ENCODE measurements at regions not wholly inside any gene's neighbourhood (a gene's known extent, or its start where the extent isn't known, plus 50 kb on each side); places are given as distances from the start of the nearest gene placed in this dataset.
A peak's percentile ranks its signal among the peaks of the same experiment; 100 is the strongest.

- in situ Hi-C loops (cut with MboI): no loop called here
Measured at GRCh38 chr13:44292545-44292944, 81.1 kb upstream of the SERP2 start.

GRCh38 chr13:44293374-44293773 lies 80.2 kb upstream of the SERP2 start:
- Histone ChIP-seq H3K27ac (no peak overlapping the region), H2AFZ (no peak overlapping the region), H3K9ac (no peak overlapping the region), H3K9me2 (ENCODE audit: insufficient read depth) (no peaks in the 10 kb centered on the region), H3K27me3 (replicated peaks; ENCODE audit: insufficient read depth) (peaks cover 17% of the 10 kb centered on the region), H3K9me3 (ENCODE audit: low read depth) (no peaks in the 10 kb centered on the region), H3K36me3 (ENCODE audit: low read depth) (no peaks in the 10 kb centered on the region), H3K79me2 (ENCODE audit: insufficient read depth) (no peaks in the 10 kb centered on the region), H3F3A (ENCODE audit: insufficient read depth) (peaks cover 12% of the 10 kb centered on the region), H3K4me3 (no peak overlapping the region), H4K20me1 (ENCODE audit: insufficient read depth) (no peaks in the 10 kb centered on the region), H3K4me2 (ENCODE audit: unreplicated experiment) (no peak overlapping the region), H3K4me1 (ENCODE audit: insufficient read depth) (0 out of 2 replicates have a peak, but pooled peaks cover 8% of the 10 kb centered on the region)
- 70 to 73% methylated on average over 5 of the region's 5 CpGs for WGBS, 2 experiments (ENCODE audit: low coverage in 1 of 2, low lambda C conversion rate in 2 of 2, missing lambda C conversion rate in 2 of 2)
- TF ChIP-seq EZH2 (IDR thresholded peaks at IDR 0.05; ENCODE audit: insufficient read depth, poor library complexity, severe bottlenecking): no peak
- no peak for TF ChIP-seq EZH2phosphoT487 (IDR thresholded peaks at IDR 0.05; ENCODE audit: insufficient read depth, low read depth)
- in situ Hi-C loops (cut with MboI): no loop called here
- no peak for DNase-seq

More at GRCh38 chr13:44292545-44292944, 81.1 kb upstream of the SERP2 start:
- no peak overlapping the region for H2AFZ ChIP-seq
- H3K79me2 ChIP-seq (ENCODE audit: insufficient read depth): no peaks in the 10 kb centered on the region
- 0 out of 2 replicates have a peak, but pooled peaks cover 8% of the 10 kb centered on the region for H3K4me1 ChIP-seq (ENCODE audit: insufficient read depth)
- H3K36me3 ChIP-seq (ENCODE audit: low read depth): no peaks in the 10 kb centered on the region
- no peaks in the 10 kb centered on the region for H3K9me2 ChIP-seq (ENCODE audit: insufficient read depth)
- no peaks in the 10 kb centered on the region for H4K20me1 ChIP-seq (ENCODE audit: insufficient read depth)
- peak; percentile 21 for DNase-seq
- peaks cover 25% of the 10 kb centered on the region for H3K27me3 ChIP-seq (replicated peaks; ENCODE audit: insufficient read depth)
- H3K4me3 ChIP-seq: no peak overlapping the region
- H3K9me3 ChIP-seq (ENCODE audit: low read depth): no peaks in the 10 kb centered on the region
- WGBS, 2 experiments (ENCODE audit: low coverage in 1 of 2, low lambda C conversion rate in 2 of 2, missing lambda C conversion rate in 2 of 2): 16 to 21% methylated on average over 1 of the region's 1 CpG
- H3K9ac ChIP-seq: no peak overlapping the region
- TF ChIP-seq EZH2 (IDR thresholded peaks at IDR 0.05; ENCODE audit: insufficient read depth, poor library complexity, severe bottlenecking) (no peak), EZH2phosphoT487 (IDR thresholded peaks at IDR 0.05; ENCODE audit: insufficient read depth, low read depth) (no peak)
- H3K27ac ChIP-seq: no peak overlapping the region
- H3F3A ChIP-seq (ENCODE audit: insufficient read depth): peaks cover 12% of the 10 kb centered on the region
- no peak overlapping the region for H3K4me2 ChIP-seq (ENCODE audit: unreplicated experiment)

- no peak overlapping the region for H2AFZ ChIP-seq
- no peaks in the 10 kb centered on the region for H3K9me3 ChIP-seq (ENCODE audit: low read depth)
- no peaks in the 10 kb centered on the region for H3K79me2 ChIP-seq (ENCODE audit: insufficient read depth)
- H3K4me3 ChIP-seq: no peak overlapping the region
- 51 to 58% methylated on average over 3 of the region's 3 CpGs for WGBS, 2 experiments (ENCODE audit: low coverage in 1 of 2, low lambda C conversion rate in 2 of 2, missing lambda C conversion rate in 2 of 2)
- H3K27me3 ChIP-seq (replicated peaks; ENCODE audit: insufficient read depth): peaks cover 9% of the 10 kb centered on the region
- H3F3A ChIP-seq (ENCODE audit: insufficient read depth): peaks cover 12% of the 10 kb centered on the region
- no peak overlapping the region for H3K27ac ChIP-seq
- no peaks in the 10 kb centered on the region for H3K9me2 ChIP-seq (ENCODE audit: insufficient read depth)
- DNase-seq: peak; percentile 50
- H3K36me3 ChIP-seq (ENCODE audit: low read depth): no peaks in the 10 kb centered on the region
- no peak overlapping the region for H3K9ac ChIP-seq
- TF ChIP-seq EZH2 (IDR thresholded peaks at IDR 0.05; ENCODE audit: insufficient read depth, poor library complexity, severe bottlenecking): no peak
- no peak for TF ChIP-seq EZH2phosphoT487 (IDR thresholded peaks at IDR 0.05; ENCODE audit: insufficient read depth, low read depth)
- 0 out of 2 replicates have a peak, but pooled peaks cover 8% of the 10 kb centered on the region for H3K4me1 ChIP-seq (ENCODE audit: insufficient read depth)
- no peaks in the 10 kb centered on the region for H4K20me1 ChIP-seq (ENCODE audit: insufficient read depth)
- H3K4me2 ChIP-seq (ENCODE audit: unreplicated experiment): peak overlapping the region; percentile 14
- in situ Hi-C loops (cut with MboI): no loop called here
Measured at GRCh38 chr13:44293908-44294735, 79.5 kb upstream of the SERP2 start.

- Histone ChIP-seq H3K79me2 (ENCODE audit: insufficient read depth) (no peaks in the 10 kb centered on the region), H3K4me1 (ENCODE audit: insufficient read depth) (0 out of 2 replicates have a peak, but pooled peaks cover 8% of the 10 kb centered on the region), H3K4me2 (ENCODE audit: unreplicated experiment) (no peak overlapping the region), H3F3A (ENCODE audit: insufficient read depth) (peaks cover 12% of the 10 kb centered on the region), H3K4me3 (no peak overlapping the region), H3K27ac (no peak overlapping the region), H3K9me2 (ENCODE audit: insufficient read depth) (no peaks in the 10 kb centered on the region), H3K9me3 (ENCODE audit: low read depth) (no peaks in the 10 kb centered on the region), H3K27me3 (replicated peaks; ENCODE audit: insufficient read depth) (peaks cover 1% of the 10 kb centered on the region; the same call in 1 of the 2 replicates), H3K9ac (no peak overlapping the region), H3K36me3 (ENCODE audit: low read depth) (no peaks in the 10 kb centered on the region), H4K20me1 (ENCODE audit: insufficient read depth) (no peaks in the 10 kb centered on the region), H2AFZ (no peak overlapping the region)
- 94 to 100% methylated on average over 1 of the region's 1 CpG for WGBS, 2 experiments (ENCODE audit: low coverage in 1 of 2, low lambda C conversion rate in 2 of 2, missing lambda C conversion rate in 2 of 2)
- in situ Hi-C loops (cut with MboI): no loop called here
- no peak for TF ChIP-seq EZH2 (IDR thresholded peaks at IDR 0.05; ENCODE audit: insufficient read depth, poor library complexity, severe bottlenecking)
- TF ChIP-seq EZH2phosphoT487 (IDR thresholded peaks at IDR 0.05; ENCODE audit: insufficient read depth, low read depth): no peak
- no peak for DNase-seq
Measured at GRCh38 chr13:44294876-44295275, 78.7 kb upstream of the SERP2 start.

All from GM23248 (cell line).